Stimulated activated CD8-positive, alpha-beta memory T cell treated with anti-CD3 and anti-CD28 coated beads, Interleukin-4, amount 100 ng/mL, for 4 hours (primary cell): ENCODE measurements at regions not wholly inside any gene's neighbourhood (a gene's known extent, or its start where the extent isn't known, plus 50 kb on each side); places are given as distances from the start of the nearest gene placed in this dataset.
"Not testable (repeated sequence)": the region's sequence is repeated elsewhere in the genome, so short reads cannot be mapped to it uniquely, and the experiment has no call there.

Experiments used
- DNase-seq, 2 donors: peaks; one replicate each; pipeline ENCODE4 v3.0.0-alpha.2; 2020; ENCODE audit warnings: low read depth in 2 of 2, low spot score in 1 of 2

DNA sequence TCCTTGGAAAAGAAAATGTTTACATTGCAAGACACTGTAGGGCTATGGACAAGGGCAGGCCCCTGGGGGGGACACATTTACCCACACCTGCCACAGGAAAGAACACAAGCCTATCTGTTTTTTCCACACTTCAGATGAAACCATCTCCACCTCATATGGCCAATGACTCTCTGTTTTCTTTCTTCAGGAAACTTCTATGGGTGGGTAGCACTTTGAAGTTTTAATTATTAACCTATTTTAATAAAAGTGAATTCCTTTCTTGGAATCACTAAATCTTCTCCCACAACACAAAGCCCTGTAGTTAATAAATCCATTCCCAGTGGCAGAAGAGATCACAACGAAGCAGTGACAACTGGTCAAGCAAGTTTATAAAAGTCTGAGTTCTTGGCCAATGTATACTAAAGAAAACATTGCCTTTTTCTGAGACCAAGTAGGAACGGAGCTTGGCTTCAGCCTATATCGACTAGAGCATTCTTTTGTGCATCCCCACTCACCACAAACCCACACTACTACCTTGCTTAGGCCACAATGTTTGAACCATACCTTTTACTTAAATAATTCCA lies 125.1 kb upstream of the CARMIL1 start:
- DNase-seq = no peak

DNA sequence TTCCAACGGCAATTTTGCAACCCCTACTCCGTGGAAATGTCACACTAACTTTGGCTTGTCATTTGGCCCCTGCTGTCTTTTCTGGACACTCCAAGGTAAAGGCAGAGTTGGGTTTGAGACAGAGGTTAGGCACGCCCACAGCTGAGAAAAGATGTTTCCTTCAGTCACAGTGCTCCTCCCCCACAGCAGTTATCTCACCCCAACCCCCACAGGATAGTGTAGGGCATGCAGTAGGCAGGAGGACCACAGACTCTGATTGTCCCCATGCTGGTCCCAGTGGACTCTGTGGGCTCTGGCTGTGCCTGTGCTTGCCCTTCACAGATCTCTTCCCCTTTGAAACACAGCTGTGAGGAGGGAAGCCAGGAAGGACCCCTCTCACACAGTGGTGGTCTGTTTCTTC lies 124.0 kb upstream of the CARMIL1 start:
- no peak for DNase-seq

DNA sequence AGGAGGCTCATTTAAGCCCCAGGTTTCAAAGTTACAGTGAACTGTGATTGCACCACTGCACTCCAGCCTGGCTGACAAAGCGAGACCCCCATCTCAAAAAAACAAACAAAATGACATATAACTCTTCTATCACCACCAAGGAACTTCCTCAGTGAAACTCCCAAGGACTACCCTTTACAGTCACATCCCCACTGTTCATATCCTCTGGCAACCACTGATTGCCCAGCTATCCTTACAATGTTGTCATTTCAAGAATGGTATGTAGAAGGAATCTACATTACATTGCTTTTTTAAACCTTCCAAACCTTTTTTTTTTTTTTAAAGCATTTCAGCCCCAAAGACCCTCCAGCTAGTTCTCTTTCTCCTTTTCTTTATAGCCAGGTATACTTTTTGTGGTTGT lies 123.1 kb upstream of the CARMIL1 start:
- no peak for DNase-seq

DNA sequence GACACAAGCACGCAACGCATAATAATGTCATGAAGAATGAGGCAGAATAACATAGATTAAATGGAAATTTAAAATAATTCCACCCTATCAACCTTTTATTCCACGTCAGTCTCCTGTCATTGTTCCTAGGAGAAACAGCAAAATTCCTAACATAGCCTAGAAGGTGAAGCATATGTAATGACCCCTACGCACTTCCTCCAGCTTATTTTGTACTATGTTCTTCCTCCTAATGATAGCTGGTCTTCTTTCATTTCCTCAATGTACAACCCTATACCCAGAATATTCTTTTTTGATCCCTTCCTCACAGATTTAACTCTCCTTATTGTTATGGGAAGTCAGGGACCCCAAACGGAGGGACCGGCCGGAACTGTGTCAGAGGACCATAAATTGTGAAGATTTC lies 122.0 kb upstream of the CARMIL1 start:
- DNase-seq = no peak

DNA sequence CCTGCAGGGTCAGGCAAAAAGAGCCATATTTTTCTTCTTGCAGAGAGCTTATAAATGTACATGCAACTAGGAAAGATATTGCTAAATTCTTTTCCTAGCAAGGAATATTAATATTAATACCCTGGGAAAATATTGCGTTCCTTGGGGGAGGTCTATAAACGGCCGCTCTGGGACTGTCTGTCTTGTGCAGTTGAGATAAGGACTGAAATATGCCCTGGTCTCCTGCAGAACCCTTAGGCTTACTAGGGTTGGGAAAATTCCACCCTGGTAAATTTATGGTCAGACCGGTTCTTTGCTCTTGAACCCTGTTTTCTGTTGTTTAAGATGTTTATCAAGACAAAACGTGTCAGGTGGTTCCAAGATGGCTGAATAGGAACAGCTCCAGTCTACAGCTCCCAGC lies 121.3 kb upstream of the CARMIL1 start:
- DNase-seq = no peak

DNA sequence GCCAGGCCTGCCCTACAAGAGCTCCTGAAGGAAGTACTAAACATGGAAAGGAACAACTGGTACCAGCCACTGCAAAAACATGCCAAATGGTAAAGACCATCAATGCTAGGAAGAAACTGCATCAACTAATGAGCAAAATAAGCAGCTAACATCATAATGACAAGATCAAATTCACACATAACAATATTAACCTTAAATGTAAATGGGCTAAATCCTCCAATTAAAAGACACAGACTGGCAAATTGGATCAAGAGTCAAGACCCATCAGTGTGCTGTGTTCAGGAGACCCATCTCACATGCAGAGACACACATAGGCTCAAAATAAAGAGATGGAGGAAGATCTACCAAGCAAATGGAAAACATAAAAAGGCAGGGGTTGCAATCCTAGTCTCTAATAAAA lies 119.0 kb upstream of the CARMIL1 start:
- not testable (repeated sequence) for DNase-seq

DNA sequence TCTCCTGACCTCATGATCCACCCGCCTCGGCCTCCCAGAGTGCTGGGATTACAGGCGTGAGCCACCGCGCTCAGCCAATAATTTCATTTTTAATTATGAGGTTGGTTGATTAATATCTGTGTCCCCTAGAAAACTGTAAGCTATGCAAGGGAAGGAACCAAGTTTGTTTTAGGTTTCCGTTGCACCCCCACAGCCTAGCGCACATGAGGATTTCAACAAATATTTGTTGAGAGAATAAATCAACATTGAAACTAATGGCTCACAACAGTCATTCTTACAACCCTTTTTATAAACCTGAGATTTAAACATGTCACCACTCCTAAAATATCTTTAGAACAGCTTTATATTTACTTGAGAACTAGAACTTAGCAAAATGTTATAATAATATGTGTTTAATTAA lies 114.0 kb upstream of the CARMIL1 start:
- no peak for DNase-seq

DNA sequence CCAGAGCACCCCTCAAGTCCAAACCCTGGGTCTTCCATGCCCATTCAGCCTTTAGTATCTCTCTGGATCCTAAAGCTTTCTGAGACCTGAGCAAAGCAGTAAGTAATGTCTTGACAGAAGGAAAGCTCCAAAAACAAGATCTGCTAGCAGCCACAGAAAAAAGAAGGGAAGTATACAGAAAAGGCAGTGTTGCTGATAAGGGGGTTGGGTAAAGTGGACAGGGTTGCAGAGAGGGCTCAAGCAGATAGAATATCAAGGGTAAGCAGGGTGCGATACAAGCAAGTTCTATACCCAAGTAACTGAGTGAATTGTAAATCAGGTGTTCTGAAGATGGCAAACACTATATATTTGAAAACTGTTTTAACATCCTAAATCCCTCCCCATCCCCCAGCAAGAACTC lies 113.4 kb upstream of the CARMIL1 start:
- no peak for DNase-seq

DNA sequence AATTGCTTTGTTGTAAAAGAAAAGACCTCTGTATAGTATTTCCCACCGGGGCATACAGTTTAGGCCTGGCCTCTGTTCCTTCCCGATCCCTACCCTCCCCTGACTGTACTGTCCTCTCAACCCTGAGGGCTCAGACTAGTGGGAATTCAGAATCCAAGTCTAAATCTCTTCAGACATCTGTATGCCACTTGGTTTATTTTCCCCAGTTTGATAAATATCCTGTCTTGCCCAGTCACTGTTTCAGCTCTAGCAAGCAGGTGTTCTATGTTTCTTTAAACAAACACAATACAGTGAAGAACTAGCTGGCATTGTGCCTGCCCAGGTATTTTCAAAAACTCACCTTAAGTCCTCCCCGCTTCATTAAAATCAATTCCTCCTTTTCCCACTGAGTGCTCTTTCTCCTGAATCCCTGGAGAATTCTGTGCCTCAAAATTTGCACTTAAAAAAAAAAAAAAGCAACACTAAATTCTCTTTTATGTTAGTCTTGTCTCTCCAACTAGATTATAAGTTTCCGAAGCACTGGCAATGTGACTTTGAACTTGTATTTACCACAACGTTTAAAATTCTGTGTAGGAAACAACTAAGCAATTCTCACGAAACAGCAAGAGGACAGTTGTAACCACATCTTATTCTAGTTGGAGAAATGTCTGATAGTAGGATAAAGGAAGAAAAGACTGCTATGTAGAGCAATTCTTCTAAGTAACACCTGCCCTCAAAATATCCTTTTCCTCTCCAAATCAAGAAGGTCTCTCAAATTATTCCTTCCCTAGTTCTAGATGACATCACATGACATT lies 112.0 kb upstream of the CARMIL1 start:
- DNase-seq = no peak

DNA sequence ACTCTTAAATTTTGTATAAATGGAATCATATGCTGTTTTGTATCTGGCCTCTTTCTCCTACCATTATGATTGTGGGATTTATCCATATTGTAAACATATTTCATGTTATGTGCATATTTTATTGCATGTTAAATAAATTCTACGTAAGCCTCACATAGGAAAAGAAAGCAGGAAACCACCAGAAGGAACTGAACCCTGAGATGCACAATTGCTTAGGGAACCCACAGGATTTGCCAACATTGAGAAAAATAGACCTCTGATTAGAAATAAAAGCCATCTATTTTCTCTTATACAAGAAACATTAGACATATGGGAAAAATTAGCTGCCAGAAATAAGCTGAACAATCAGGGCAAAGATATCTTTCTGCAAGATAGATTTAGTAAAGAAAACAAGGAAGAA lies 111.2 kb upstream of the CARMIL1 start:
- no peak for DNase-seq

DNA sequence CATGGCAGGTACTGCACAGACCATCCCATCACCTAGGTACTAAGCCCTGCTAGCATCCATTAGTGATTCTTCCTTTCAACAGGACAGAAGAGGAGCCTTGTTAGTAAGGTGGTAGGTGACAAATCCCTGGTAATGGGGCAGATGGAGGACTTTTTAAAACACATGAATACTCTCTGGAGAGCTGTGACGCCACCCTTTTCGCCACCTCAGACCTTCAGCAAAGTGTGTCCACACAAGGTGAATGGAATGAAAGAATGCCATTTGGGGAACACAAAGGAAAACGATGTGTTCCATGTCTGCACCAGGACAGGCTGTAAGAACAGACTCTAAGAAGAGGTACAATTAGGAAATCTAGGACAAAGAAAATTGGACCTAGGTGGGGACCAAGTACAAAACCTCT lies 110.5 kb upstream of the CARMIL1 start:
- DNase-seq = no peak

DNA sequence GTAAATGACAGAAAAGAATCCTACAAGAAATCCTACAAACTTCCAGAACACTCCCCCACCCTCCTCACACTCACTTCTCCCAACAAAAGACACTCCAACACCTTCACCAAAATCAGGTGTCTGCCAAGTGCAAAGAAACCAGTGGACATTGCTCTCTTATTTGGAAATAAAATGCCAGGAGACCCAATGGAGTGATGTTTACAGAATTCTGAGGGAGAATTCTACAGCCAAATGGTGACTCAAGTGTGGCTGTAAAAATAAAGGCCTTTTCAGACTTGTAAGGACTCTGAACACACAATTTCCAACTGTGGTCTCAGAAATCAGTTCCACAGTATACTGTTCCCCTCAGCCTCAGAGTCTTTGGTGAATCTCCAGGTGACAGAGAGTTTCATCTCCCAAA lies 109.6 kb upstream of the CARMIL1 start:
- DNase-seq = no peak

DNA sequence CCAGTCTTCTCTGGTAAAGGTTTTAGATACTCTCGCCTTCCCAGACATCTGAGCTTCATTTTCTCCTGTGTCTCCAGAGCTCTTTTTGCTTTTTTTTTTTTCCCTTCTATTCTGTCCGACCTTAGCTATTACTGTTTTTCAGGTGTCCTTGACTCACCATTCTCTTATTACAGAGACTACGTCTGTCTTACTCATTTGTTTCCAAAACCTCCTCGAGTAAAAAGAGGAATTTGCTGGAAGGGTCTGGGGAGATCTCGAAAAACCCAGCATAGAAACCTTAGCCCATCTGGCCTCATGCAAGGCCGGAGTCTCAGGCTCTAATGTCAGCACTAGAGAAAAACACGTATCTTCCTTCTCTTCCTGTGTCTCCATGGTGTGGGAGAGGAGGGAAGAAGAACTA lies 109.2 kb upstream of the CARMIL1 start:
- no peak for DNase-seq

DNA sequence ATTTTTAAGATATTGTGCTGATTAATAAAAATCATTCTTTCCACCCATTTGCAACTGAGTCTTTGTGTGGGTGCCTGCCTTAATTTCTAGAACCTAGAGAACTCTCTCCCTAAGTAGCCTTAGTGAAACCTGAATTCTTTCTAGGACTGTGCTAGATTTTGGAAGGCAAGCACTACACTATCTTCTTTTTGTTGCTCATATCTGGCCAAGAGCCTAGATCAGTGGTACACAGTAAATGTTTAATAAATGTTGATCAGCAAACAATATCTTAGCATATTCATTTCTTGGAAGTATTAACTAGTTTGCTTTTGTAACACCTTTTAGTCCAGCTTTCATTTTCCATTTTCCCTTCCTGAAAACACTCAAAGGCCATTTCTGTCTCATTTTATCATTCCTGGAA lies 108.5 kb upstream of the CARMIL1 start:
- no peak for DNase-seq

DNA sequence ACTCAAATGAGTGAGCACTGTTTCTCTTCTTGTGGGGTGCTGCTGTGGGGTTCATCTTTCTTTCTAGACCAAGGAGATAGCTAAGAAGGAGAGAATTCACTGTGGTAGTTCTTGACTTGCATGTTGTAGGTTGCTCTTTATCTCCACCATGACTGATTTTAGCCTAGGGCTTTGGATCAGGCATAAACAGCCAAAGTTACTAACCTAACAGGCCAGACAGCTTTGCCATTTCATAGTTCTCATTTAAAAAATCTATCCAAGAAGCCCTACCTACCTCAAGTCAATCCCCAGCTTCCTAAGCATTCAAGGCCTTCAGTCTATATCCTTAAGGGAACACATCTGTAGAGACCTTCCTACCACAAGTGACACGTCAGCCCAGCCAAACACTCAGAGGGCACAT lies 107.9 kb upstream of the CARMIL1 start:
- DNase-seq = no peak

DNA sequence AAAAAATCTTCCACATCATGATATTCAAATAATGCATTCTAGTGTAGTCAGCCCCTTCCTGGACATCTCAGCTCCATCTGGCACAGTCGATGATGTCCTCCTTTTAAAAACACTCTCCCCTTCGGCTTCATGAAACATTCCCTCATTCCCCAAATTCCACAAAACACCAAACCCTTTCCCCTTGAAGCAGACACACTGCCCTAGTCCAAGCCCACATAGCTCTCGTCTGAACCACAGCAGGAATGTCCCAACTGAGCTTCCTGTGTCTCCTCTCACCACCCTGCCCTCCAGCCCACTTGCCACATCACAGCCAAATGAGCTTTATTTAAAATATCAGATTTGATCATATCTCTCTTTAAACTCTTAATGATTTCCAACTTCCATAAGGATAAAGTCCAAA lies 106.4 kb upstream of the CARMIL1 start:
- no peak for DNase-seq

DNA sequence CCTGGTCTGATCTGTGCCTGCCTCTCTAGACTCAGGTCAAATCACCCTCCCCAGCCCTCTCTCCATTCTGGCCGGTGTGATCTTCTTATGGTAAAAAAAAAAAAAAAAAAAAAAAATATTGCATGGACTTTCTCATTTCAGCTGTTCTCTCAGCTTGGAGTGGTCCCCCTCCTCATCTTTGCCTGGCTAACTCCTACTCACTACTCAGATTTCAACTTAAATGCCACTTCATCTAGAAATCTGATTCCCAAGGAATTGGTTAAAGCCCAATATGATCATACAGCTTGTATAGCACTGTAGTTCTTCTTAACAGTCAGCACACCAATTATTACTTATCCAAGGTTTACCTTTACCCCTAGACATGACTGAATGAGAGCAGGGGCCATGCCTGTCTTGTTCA lies 105.9 kb upstream of the CARMIL1 start:
- DNase-seq = no peak

DNA sequence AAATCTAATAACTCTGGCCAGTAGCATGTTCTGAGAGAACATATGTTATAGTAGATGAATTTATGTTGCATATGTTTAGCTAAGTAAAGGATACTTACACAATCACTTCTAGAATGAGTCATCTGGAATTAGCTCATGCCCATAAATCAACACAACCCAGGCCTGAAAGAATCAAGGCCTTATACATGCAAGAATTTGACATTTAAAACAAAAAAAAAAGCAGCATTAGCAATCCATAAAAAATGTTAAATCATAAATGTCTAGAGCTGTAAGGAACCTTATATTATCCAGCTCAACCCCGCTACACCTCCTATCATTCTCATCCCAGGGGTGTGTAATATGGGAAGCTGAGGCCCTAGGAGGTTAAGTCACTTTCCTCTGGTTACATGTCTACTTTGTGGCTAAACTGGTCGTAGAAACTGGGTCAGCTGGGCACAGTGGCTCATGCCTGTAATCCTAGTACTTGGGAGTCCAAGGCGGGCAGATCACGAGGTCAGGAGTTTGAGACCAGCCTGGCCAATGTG lies 105.2 kb upstream of the CARMIL1 start:
- no peak for DNase-seq

DNA sequence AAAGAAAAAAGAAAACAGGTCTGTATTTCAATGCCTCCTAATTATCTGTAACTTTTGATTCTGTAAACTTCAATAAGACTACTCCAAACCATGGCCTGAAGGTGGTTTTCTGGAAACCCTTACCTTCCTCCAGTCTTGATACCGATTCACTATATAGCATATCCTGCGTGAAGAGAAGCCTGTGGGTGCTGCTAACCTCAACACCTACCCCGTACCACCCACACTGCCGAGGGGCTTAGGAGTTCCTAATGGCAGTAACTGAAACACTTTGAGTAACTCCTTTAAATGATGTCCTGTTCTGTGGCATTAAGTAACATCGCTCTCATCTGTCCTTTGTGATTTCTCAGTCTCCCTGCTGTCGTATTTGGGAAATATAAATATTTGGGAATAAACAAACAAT lies 104.5 kb upstream of the CARMIL1 start:
- DNase-seq = no peak

DNA sequence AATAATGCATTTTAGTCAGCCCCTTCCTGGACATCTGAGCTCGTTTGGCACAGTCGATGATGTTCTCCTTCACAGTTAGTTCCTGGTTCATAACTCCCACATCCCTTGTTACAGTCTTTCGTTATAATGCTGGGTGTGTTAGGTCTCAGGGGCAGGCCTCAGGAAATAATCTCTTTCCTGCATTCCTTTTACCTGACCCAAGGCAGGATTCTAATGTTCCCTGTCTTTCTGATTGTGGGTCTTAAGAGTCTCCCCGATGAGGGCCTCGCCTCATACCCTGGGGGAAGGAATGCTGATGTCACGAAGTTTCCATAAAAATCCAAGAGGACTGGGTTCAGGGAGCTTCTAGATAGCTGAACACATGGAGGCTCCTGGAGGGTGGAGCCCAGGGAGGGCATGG lies 104.0 kb upstream of the CARMIL1 start:
- no peak for DNase-seq

DNA sequence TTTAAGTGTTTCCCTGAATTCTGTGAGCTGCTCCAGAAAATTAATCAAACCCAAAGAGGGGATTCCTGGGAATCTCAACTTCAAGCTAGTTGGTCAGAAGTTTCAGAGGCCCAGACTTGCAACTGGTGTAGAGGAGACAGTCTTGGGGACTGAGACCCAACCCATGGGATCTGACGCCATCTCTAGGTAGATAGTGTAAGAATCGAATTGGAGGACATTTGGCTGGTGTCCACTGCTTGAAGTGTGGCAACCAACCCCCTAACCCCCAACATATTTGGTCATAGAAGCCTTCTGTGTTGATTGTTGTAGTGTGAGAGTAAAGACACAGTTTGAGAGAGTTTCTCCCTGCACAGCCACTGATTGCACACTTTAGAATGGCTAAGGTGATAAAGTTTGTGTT lies 103.5 kb upstream of the CARMIL1 start:
- no peak for DNase-seq

DNA sequence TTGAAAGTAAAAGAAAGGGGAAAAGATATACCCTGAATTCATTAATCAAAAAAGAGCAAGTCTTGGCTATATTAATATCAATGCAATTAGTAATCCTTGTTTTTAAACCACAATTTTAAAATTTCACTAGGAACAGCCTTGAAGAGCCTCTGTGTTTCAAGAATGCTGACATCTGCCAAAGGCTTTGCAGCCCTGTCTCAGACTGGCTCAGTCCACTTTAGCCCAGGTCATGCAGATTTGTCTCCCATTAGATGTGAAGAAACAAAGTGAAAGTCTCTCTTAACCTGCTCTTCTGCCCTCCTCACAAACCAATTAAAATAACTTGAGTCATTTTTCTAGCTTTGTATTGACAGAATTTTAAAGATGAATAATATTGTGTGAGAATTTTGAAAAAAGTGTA lies 102.7 kb upstream of the CARMIL1 start:
- no peak for DNase-seq

DNA sequence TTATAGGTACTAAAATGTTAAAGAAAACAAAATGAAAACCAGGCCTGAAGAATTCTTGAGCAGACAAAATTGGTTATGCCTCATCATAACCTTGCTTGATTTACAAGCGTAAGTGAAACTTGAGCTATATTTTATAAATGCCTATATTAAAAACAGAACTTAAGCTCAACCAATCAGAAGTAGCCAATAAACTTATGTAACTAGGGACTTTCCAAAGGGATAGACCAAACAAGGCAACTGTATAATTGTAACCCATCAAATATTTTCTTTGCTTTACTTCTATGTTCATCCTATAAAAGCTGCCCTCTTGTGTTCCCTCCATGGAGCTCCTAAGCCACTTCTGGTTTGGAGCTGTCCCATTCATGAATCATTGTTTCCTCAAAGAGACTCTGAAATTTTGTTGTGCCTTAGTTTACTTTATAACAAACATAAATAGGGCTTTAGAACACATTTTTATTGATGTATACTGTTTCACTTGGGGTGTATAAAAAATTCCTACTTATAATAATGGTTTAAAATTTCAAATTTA lies 101.6 kb upstream of the CARMIL1 start:
- DNase-seq = no peak
